ENCODE measurements at regions not wholly inside any gene's neighbourhood (a gene's known extent, or its start where the extent isn't known, plus 50 kb on each side); places are given as distances from the start of the nearest gene placed in this dataset.
"Not testable (repeated sequence)": the region's sequence is repeated elsewhere in the genome, so short reads cannot be mapped to it uniquely, and the experiment has no call there.

DNA sequence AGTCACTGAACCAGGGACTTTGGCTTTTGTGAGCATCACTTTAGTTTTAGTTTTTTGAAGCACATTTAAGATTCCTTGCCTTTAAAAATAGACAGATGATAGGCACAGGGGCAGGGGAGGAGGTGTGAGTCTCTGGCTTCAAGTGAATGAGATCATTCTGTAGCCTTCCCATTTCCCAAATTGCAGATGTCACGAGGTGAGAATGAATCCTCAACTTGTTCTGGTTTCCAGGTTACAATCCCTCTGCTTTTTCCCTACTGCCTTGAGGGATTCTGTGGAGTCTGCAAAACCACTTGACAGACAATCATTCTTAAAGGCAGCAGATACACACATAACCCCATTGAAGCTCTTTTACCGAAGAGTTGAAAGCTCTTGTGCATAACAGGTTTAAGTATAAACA lies 332.4 kb downstream of the DMAC1 start:
- DNase-seq (ENCODE audit: low spot score) = no peak

DNA sequence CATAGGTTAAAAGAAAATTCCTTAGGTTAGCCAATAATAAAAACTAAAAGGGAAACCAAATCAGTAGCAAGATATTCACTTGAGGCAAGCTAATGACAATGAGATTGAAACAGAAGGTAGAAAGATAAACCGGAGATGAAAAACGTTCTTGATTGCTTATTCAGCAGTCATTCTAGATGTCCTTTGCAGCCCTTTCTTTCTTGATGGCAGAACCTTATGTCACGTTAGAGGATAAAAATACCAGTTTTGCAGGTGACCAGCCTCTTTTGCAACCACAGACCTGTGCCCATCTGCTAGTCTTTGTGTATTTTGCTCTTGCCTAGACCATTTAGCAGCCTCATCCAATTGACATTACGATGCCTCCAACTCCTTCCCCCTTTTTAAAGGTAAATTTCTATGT lies 337.8 kb downstream of the DMAC1 start:
- DNase-seq (ENCODE audit: low spot score) = no peak

DNA sequence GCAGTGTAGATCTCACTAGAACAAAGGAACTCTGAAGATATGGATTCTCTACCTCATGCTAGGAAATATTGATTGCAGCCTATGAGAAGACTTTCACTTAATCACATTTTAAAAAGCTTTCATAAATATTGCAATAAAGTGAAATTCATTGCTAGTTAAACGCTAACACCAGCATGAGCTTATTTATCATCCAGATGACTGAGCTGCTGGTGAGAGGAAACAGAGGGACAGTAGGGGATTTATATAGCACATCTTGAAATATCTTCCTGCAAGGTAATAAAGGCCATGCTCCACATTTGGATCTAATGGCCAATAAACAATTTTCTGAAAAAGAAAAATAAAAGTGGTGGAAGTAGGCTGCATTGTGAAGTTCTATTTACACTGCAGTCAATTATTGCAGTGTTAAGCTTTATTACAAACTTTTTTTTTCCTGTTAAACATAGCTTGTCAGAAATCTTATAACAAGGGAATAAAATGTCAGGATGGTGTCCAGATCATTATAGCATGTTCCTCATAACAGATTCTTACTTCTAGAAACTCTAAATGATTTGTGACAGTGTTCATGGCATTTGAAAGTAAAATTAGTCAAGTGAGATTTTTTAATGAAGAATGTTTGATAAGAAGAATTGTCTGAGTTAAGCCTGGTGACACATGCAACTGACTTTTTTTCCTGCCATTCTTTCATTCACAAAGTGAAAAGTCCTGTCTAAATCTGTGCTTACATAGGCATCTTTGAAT lies 342.6 kb downstream of the DMAC1 start:
- no peak for DNase-seq (ENCODE audit: low spot score)

DNA sequence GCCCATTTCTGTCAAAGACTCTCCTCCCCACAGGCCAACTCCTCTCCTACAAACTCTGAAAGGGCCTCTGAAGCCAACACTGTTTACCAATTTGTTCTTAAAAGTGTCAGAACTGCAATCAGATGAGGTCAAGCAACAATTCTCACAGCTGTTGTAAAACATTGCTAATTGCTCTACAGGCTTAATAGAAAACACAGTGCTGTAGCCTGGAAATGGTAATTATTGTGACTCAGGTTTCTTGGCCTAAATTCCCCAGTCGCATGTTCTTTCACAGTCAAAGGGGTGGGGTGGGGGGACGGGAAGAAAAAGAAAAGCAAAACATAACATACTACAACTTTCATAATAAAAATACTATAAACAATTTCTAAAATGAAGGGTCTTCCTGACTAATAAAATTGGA lies 343.2 kb downstream of the DMAC1 start:
- DNase-seq (ENCODE audit: low spot score) = no peak

DNA sequence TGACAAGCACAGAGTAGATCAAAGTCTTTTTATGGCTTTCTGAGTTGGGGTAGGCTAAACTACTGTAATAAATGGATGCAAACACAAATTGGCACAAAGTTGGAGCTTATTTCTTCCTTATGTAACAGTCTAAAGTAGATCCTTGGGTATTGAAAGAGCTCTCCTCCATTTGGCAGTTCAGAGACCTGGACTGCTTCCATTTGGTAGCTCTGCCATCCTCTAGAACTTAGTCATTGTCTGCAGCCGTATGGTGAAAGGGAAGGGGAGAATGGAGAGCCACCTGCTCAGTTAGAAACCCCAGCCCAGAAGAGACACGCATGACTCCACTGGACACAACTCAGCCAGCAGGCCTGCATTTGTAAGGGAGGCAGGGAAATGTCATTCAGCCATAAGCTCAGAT lies 345.0 kb downstream of the DMAC1 start:
- no peak for DNase-seq (ENCODE audit: low spot score)

DNA sequence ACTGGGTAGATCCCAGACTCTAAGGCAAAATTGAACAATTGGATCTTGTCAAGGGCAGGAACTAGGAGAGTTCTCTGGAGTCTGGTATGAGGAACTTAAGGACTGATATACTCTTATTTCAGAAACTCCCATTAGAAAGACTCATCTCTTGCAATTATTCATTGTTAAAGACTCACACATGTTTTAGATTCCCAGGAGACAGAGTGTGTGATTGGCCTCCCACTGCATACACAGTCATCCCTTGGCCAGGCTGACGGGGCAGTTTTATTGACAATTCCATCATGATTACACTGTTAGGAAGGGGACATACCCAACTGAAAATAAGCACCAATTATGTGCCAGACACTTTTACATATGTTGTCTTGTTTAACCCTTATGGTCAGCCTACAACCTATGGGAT lies 347.2 kb downstream of the DMAC1 start:
- DNase-seq (ENCODE audit: low spot score) = no peak

DNA sequence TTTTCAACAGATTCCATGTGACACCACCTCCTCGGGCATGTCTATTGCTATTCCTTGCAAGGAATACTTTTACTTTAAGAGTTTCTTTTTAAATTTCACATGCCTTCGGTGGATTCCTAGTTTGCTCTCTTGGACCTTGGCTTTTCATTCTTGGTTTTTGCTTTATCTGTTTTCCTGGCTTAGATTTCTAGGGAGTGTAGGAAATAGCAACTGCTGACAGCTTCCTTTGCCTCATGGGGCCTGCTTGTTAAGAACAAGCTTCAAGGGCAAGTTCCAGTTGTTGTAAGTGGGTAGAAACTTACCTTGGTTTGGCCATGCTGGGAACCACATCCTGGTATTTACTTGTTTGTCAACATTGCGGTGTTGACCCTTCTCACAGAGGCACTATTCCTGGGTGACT lies 348.5 kb downstream of the DMAC1 start:
- DNase-seq (ENCODE audit: low spot score) = no peak

DNA sequence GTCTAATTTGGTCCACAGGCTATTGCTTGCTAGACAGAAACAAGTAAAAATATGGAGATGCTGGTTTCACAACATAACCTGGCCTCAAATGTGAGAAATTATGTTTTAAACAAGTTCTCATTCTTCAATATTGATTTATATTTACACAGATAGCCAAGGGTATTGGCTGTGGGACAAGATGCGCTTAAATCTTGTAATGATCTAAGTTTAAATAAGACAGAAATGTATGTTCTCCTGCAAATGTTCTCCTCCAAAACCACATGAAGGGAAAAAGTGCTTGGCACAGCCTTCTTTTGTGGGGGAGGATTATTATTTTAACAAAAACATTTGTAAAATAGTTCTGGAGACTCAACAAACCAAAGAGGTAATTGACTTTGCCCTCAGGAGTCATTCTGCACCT lies 356.0 kb downstream of the DMAC1 start:
- no peak for DNase-seq (ENCODE audit: low spot score)

DNA sequence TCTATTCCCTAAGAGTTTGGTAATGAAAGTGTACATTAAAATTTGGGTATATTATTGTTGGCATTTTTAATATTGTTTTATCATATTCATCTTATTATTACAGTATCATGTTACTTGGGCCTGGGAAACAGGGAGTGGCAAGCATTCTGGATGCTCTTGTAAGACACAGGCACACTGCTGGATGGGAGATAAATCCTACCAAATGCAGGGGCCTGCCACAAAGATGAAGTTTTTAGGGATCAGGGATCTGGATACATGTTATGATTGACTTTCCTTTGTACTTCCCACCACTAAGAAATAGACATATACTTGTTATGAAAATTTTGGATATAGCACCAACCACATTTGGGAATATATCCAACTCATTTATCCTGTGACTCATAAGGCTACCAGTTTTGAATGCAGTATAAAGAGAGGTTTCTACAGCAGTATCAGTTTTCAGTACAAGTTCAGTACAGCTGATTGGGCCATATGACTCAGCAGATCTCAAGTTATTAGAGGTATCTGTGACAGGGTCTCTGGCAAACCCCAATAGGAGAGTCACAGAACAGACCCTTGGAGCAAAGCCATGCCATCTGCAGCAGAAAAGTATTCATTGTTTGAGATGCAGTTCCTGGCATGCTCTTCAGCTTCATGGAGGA lies 360.1 kb downstream of the DMAC1 start:
- DNase-seq (ENCODE audit: low spot score) = no peak

DNA sequence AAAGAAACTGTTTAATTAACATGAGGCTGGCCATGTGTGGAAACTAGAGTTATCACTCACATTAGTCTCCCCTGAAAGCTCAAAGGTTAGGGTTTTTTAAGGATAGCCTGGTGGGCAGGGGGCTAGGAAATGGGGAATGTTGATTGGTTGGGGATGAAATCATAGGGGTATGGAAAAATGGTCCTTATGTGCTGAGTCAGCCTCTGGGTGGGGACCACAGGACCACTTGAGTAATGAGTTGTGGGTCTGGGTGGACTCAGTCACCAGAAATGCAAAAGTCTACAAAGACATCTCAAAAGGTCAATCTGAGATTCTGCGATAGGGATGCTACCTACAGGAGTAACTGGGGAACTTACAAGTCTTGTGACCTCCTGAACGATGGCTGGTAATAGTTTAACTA lies 362.8 kb downstream of the DMAC1 start:
- no peak for DNase-seq (ENCODE audit: low spot score)

DNA sequence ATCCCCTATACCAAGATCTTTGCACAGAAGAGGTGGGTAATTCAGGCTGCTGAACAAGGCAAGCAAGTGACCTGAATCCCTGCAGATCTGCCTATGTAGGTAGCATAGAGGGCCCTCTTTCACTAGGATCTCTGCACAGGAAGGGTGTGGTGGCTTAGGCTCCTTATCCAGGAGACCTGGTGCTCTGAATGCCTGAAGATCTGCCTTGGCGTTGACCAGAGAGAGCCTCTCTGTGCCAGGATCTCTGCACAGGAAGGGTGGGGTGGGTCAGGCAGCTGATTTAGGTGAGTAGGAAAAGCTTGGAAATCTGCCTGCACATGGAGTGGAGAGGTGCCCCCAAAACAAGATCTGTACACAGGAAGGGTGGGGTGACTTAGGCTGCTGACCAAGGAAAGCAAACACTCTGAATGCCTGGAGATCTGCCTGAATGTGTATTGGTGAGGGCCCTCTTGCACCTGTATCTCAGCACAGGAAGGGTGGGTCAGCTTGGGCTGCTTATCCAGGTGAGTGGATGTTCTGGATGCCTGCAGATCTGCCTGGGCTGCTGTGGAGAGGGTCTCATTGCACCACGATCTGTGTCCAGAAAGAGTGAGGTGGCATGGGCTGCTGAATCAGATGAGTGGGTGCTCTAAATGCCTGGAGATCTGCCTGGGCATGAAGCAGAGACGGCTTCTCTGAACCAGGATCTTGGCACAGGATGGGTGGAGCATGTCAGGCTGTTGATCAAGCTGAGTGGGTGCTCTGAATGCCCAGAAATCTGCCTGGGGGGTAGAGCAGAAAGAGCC lies 365.9 kb downstream of the DMAC1 start:
- DNase-seq (ENCODE audit: low spot score) = no peak

DNA sequence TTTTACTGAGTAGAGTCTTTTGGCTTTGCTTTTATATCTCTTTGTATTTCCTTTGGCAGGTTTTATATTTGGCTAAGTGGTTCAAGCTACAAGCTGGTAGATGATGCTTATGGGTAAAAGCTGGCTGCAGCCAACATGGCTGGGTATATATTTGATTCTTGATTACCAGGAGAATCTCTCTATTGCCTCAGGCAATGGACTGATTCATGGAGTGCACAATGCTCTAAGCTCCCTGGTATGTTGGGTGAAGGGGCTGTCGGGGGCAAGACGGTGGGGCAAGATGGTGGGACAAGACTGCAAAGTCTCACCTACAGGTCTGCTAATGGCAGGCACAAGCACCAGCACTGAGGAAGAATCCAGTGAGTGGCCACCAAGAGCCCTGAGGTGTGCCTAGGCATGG lies 366.6 kb downstream of the DMAC1 start:
- DNase-seq (ENCODE audit: low spot score) = no peak

DNA sequence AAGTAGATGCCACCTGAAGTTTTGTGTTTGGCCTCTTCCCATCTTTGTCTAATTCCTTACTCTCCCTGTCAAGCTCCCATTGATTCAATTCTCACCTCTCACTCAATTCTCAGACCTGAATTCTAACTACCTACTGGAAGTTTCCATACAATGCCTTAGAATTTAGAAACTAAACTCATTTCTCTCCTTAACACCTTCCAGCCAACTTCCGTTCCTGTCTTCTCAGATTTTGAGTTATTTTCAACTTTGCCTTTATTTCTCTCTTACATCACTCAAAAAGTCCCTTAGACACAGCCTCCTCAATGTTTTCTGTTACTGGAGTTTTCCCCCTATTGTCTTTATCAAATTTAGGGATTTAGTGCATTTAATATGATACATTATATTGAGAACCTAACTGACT lies 382.2 kb downstream of the DMAC1 start:
- not testable (repeated sequence) for DNase-seq (ENCODE audit: low spot score)

DNA sequence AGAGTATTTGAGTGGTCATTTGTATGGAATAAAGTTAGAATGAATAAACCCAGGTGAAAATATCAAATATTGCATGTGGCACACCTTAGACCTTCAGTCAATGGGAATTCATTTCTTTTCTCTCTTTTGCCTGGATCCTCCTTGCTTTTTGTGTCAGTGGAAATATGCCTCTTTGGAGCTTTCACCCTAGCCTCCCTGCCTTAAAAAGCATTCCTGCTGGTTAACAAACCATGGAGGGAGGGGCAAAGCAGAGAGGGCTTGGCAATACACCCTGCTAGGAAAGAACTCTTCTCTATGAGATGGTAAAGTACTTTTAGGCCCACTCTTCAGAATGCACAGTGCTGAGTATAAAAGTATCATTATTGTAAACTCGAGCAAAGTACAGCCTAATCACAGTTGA lies 383.7 kb downstream of the DMAC1 start:
- DNase-seq (ENCODE audit: low spot score) = no peak

DNA sequence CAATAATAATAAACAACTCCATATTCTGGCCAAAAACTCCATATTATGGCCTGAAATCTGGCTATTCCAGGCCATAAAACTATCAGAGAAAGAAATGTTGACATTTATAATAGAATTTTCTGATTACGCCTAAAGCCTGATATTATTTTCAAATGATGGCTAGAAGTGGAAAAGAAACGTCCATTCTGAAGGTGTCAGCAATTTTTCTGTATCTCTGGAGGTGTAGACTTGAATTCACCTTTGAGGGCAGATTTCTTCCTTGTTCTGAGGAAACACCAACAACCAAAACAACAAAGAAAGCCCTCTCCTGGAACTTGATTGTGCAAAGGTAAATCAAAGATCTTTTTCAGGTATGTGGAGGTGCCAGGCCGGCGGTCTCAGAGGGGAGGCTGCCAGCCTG lies 390.7 kb downstream of the DMAC1 start:
- no peak for DNase-seq (ENCODE audit: low spot score)

DNA sequence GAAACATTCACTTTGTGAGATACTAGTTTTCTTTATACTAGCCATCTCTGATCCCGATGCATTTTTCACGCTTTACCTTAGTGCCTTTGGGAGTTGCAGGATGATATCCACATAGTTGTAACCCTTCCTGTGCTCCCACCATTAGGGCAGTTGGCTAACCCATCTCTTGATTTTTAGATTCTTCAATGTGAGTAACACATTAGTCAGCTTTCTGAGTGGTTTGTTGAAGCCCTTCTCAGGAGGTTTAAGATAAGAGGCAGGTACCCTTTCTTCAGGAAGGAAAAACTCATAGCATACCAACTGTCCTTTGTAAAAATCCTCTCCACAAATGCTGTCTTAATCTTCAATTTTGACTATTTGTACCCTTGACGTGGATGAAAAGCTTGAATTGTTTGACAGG lies 392.3 kb downstream of the DMAC1 start:
- no peak for DNase-seq (ENCODE audit: low spot score)

DNA sequence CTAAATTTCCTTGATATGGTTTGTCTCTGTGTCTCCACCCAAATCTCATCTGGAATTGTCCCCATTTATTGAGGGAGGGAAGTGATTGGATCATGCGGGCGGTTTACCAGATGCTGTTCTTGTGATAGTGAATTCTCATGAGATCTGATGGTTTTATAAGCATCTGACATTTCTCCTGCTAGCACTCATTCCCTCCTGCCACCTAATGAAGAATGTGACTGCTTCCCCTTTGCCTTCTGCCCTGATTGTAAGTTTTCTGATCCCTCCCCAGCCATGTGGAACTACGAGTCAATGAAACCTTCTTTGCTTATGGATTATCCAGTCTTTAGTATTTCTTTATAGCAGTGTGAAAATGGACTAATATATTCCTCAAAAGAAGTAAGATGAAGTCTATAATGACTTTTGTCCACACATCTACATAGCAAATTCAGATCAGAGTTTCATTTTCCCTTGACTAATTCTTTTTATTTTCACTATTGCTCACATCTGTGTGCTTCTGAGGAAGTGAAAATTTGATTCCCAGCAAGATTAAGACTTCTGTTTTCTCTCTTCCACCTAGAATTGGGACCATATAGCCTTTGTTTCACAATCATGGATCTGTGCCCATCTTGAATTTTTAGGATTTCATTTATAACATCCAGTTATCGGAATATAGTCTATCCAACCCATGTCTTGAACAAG lies 393.5 kb downstream of the DMAC1 start:
- DNase-seq (ENCODE audit: low spot score) = no peak

DNA sequence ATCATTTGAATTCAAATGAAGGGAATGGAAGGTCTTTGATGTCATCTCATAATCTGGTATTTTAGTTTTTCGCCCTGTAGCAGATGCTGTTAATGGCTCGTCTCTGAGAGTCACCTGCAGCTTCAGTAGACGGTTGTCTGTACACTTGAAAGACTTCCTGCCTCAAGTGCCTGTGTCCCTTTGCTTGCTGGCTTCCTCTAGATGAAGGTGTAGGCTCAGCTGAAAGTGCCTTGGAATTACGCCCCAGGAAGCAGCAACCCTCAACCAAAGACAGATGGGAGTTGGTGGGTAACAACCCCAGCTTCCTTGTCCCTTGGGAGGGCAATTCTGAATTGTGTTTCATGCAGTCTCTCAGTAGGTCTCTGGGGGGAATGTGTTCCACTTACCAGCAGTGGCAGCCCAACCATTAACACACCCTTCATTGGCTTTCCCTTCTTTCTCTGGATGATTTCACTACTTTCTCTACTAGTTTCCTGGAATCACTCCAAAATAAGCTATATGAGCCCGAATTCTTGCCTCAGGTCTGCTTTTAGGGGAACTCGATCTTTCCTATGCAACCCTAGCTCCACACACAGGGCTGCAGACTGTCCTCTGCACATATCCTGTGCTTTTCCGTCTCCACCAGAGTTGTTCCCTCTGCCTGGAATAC lies 395.6 kb downstream of the DMAC1 start:
- DNase-seq (ENCODE audit: low spot score) = no peak

DNA sequence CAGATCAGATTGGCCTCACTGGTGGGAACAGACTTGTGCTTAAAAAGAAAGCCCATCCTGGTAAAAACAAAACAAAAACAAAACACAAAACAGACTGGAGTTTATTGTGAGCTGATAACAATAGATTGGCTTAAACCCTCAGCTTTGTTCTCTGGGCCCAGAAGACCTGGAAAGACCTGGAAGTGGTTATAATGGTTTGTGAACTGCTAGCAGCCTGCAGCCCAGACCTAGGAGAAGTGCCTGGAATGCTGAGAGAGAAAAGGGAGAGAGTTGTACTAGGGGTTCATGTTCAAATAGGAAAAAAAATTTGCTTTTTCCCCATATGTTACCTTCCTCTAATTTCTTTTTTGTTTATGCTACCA lies 396.6 kb downstream of the DMAC1 start:
- DNase-seq (ENCODE audit: low spot score) = no peak

DNA sequence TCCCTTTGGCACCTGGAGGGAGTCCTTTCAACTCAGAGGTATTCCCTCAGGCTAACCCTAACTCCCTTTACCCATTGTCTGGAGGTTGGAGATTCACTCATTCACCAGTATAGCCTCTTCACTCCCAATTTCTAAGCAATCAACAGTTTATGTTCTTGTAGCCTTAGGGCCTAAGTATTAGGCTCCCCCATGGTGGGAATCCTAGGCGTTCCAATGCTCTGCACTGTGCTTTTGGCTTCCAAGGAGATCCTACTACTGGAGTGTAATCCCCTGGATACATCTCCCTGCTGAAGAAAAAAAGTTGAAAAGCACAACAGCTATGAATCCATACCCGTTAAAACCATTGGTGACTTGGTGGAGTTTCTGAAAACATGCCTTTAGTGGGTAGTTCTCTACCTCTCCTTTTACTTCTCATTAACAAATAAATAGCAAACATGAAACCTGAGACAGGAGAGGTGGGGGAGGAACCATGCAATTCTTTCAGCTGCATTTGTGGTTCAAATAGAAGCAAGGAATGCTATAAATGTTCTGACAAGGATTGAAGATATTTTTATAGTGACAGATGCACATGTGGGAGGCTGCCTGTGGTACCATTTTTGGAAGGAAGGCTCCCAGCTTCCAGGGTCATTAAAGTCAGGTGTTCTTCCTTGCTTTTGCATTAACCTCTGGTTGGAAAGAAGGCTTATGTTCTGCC lies 397.1 kb downstream of the DMAC1 start:
- no peak for DNase-seq (ENCODE audit: low spot score)

DNA sequence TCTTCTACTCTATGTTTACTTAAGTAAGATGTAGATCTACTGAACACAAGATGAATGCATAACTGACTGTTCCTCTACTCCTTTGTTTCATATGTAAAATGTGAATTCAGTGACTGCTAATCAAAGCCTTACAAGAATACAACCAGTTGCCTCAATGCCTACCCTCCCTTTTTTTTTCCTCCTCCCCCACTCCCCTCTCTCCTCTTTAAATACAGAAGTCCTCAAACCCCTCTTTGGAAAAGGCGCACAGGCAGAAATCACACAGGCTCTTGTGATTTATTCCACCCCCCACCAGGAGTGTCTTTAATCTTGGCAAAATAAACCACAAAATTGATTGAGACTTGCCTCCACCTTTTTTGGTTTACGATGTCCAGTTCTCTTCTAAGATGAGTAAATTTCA lies 398.5 kb downstream of the DMAC1 start:
- DNase-seq (ENCODE audit: low spot score) = no peak
